Activated B cell treated with CpG ODN at 0.5 μM for 24 hours (primary cell): ENCODE measurements at regions not wholly inside any gene's neighbourhood (a gene's known extent, or its start where the extent isn't known, plus 50 kb on each side); places are given as distances from the start of the nearest gene placed in this dataset.

Experiments used
- ATAC-seq: fragments of 200-7000 bp; cut with Tn5 transposase; one replicate; pipeline ENCODE4 v1.10.0; 2021; ENCODE audit warnings: low read depth, mild to moderate bottlenecking, moderate library complexity
- CTCF ChIA-PET: fragments of 350-600 bp; sonication (Branson Sonifier 250); formaldehyde crosslinking; loops from one replicate; lab custom pipeline; 2021; ENCODE audit warnings: antibody characterized with exemption; lab: Charles Lee
- POLR2A ChIA-PET: fragments of 350-600 bp; sonication (Branson Sonifier 250); formaldehyde crosslinking; loops from one replicate; lab custom pipeline; 2021; ENCODE audit warnings: antibody characterized with exemption; lab: Charles Lee
- DNase-seq: peaks from one replicate; pipeline ENCODE4 v3.0.0; 2022
- H3K27ac Mint-ChIP-seq: one replicate; pipeline ENCODE4 v1.8.0; 2020; ENCODE audit warnings: mixed read lengths
- H3K27me3 Mint-ChIP-seq: one replicate; pipeline ENCODE4 v1.8.0; 2021; ENCODE audit warnings: mixed read lengths
- H3K36me3 Mint-ChIP-seq: one replicate; pipeline ENCODE4 v1.8.0; 2021; ENCODE audit warnings: low read depth, mixed read lengths
- H3K4me1 Mint-ChIP-seq: one replicate; pipeline ENCODE4 v1.8.0; 2021; ENCODE audit warnings: mixed read lengths
- H3K4me3 Mint-ChIP-seq: one replicate; pipeline ENCODE4 v1.8.0; 2020; ENCODE audit warnings: mild to moderate bottlenecking, mixed read lengths
- H3K9me3 Mint-ChIP-seq: one replicate; pipeline ENCODE4 v1.8.0; 2020; ENCODE audit warnings: mixed read lengths
- intact Hi-C: fragments of 100-400 bp; cut with micrococcal nuclease; formaldehyde crosslinking; loops from one replicate; pipeline ENCODE4 v1.15.1; 2024
- TF ChIP-seq, protein P1 (sequence below): fragments of 200-600 bp; IDR thresholded peaks from one replicate; pipeline ENCODE4 v1.8.0; 2022; ENCODE audit warnings: antibody characterized with exemption, mild to moderate bottlenecking

DNA sequence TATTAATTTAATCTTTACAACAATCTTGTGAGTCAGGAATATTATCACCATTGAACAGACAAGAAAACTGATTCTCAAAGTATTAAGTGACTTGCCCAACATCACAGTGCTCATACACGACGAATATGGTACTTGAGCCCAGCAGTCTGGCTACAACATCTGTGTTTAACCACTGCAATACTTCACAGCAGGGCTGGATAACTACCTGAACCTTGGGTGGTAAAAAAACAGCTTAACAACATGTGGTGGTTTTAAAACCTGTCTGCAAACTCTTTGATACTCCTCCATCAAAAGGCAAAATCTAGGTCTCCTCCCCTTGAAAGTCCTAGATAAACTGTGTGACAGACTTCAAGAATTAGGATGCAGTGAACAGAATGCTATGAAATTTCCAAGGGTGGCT lies 424.6 kb upstream of the CADM1 start:
- DNase-seq (no peak), ATAC-seq (no peak)
- ChIA-PET CTCF (no interaction called here), POLR2A (no interaction called here)
- Mint-ChIP-seq H3K36me3 (no peaks in the 10 kb centered on the region), H3K27me3 (no peaks in the 10 kb centered on the region), H3K4me1 (peaks cover 51% of the 10 kb centered on the region), H3K4me3 (no peak overlapping the region), H3K27ac (no peak overlapping the region), H3K9me3 (peaks cover 2% of the 10 kb centered on the region)
- TF ChIP-seq, protein P1, sequence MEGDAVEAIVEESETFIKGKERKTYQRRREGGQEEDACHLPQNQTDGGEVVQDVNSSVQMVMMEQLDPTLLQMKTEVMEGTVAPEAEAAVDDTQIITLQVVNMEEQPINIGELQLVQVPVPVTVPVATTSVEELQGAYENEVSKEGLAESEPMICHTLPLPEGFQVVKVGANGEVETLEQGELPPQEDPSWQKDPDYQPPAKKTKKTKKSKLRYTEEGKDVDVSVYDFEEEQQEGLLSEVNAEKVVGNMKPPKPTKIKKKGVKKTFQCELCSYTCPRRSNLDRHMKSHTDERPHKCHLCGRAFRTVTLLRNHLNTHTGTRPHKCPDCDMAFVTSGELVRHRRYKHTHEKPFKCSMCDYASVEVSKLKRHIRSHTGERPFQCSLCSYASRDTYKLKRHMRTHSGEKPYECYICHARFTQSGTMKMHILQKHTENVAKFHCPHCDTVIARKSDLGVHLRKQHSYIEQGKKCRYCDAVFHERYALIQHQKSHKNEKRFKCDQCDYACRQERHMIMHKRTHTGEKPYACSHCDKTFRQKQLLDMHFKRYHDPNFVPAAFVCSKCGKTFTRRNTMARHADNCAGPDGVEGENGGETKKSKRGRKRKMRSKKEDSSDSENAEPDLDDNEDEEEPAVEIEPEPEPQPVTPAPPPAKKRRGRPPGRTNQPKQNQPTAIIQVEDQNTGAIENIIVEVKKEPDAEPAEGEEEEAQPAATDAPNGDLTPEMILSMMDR, result no peak
- intact Hi-C loops, result loop anchor here (5.0 kb wide), 2 partner anchors 707 to 802 kb away; no protein-coding TSS in a partner anchor

DNA sequence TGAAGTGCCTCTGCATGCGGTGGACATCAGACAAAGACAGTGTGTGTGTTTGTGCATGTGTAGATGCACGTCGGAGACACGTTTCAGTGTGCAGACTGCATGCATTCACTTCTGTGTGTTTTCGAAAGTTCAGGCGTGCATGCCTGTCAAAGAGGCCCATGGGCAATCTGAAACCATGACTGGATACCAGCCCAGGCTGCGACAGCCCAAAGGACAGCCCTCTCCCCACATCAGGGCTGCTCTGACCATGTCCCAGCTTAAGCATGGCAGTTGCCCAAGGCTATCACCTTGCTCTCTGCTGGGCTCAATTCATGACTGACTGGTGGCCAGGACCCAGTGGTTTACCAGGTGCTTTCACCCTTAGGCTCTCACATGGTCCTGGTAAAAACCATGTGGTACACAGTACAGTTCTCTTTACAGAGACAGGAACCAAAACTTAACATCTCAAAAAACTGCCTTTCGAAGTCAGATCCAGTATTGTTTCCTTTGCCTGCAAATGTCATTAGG lies 423.7 kb upstream of the CADM1 start:
- H3K27me3 Mint-ChIP-seq, result no peaks in the 10 kb centered on the region
- no peak overlapping the region for H3K4me3 Mint-ChIP-seq
- ChIA-PET CTCF (no interaction called here), POLR2A (interaction anchor here (0.6 kb wide), 1 partner anchor 712 kb away, joined by 7 read pairs; no protein-coding TSS in a partner anchor)
- H3K36me3 Mint-ChIP-seq, result no peaks in the 10 kb centered on the region
- intact Hi-C loops, result loop anchor here (5.0 kb wide), 2 partner anchors 706 to 801 kb away; no protein-coding TSS in a partner anchor
- TF ChIP-seq, protein P1, result no peak
- no peak overlapping the region for H3K27ac Mint-ChIP-seq
- ATAC-seq (no peak), DNase-seq (no peak)
- peaks cover 2% of the 10 kb centered on the region for H3K9me3 Mint-ChIP-seq
- H3K4me1 Mint-ChIP-seq, result peaks cover 51% of the 10 kb centered on the region

DNA sequence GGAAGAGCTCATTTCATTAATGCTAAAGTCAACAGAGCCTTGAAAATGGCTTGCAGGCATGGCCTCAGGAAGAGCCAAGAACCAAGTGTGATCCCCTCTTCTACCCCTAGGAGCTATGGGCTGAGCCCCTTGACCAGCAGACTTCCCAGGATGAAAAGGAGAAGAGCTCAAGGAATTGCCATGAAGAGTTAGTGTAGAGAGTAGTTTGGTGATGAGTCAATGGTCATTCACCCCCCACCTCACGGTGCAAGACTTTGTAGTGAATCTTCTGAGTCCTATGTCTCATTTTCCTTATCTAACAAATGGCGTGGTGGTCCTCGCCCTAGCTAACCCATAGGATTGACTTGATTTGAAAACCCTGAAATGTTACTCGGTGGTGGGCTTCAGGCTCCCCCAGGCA lies 422.4 kb upstream of the CADM1 start:
- Mint-ChIP-seq H3K27me3 (no peaks in the 10 kb centered on the region), H3K4me1 (peaks cover 59% of the 10 kb centered on the region), H3K9me3 (peaks cover 2% of the 10 kb centered on the region), H3K4me3 (no peak overlapping the region), H3K27ac (no peak overlapping the region), H3K36me3 (no peaks in the 10 kb centered on the region)
- POLR2A ChIA-PET, result no interaction called here
- intact Hi-C loops, result loop anchor here (5.0 kb wide), 2 partner anchors 704 to 799 kb away; no protein-coding TSS in a partner anchor
- TF ChIP-seq, protein P1, result no peak
- CTCF ChIA-PET, result no interaction called here
- ATAC-seq, result no peak
- DNase-seq, result no peak

- Mint-ChIP-seq H3K9me3 (peaks cover 2% of the 10 kb centered on the region), H3K27ac (no peak overlapping the region), H3K27me3 (no peaks in the 10 kb centered on the region), H3K4me3 (no peak overlapping the region), H3K36me3 (no peaks in the 10 kb centered on the region), H3K4me1 (peaks cover 55% of the 10 kb centered on the region)
- intact Hi-C loops, result loop anchor here (5.0 kb wide), 2 partner anchors 704 to 799 kb away; no protein-coding TSS in a partner anchor
- no peak for DNase-seq
- TF ChIP-seq, protein P1, result no peak
- POLR2A ChIA-PET, result no interaction called here
- CTCF ChIA-PET, result no interaction called here
- ATAC-seq, result no peak
These were observed 421.9 kb upstream of the CADM1 start for GRCh38 chr11:115926138-115926537.

DNA sequence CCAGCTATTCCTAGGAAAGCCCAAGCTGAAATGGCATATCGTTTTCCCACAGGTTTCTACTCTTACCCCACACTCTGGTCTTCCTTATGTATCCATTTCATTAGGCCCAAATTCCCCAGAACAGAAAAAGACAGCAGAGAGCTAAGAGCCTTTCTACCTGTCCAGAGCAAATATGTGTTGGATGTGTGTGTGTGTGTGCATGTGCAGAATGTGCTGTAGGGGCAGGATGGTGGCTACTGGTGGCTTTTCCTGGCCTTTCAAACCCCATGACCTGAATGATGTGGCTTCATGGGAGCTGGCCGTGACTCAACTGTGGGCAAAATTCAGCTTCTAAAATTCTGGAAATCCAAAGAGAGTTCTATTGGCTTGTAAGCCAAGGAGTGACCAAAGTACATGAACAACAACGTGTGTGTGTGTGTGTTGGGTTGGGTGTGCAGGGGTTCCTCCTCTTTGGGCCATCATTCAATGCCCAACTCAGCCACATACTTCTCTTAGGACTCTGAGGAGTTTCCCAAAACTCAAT lies 421.4 kb upstream of the CADM1 start:
- TF ChIP-seq, protein P1, result no peak
- H3K9me3 Mint-ChIP-seq, result peaks cover 2% of the 10 kb centered on the region
- H3K4me1 Mint-ChIP-seq, result peaks cover 51% of the 10 kb centered on the region
- H3K27me3 Mint-ChIP-seq, result no peaks in the 10 kb centered on the region
- ChIA-PET POLR2A (no interaction called here), CTCF (no interaction called here)
- DNase-seq (no peak), ATAC-seq (no peak)
- H3K27ac Mint-ChIP-seq, result no peak overlapping the region
- intact Hi-C loops, result loop anchor here (5.0 kb wide), 2 partner anchors 703 to 798 kb away; no protein-coding TSS in a partner anchor
- H3K4me3 Mint-ChIP-seq, result no peak overlapping the region
- H3K36me3 Mint-ChIP-seq, result no peaks in the 10 kb centered on the region
